DOHH2 (cell line): ENCODE measurements at regions not wholly inside any gene's neighbourhood (a gene's known extent, or its start where the extent isn't known, plus 50 kb on each side); places are given as distances from the start of the nearest gene placed in this dataset.

ENCODE experiments used
- EZH2phosphoT487 ChIP-seq: fragments of 200-600 bp; sonication (generic); IDR thresholded peaks from 2 replicates; pipeline ENCODE4 v1.6.1; 2017; ENCODE audit warnings: borderline replicate concordance, mild to moderate bottlenecking, antibody characterized with exemption, low read length, moderate library complexity, mixed read lengths
- TF ChIP-seq, protein P1 (sequence below): fragments of 200-600 bp; sonication (generic); IDR thresholded peaks from one replicate; pipeline ENCODE4 v1.5.1; 2014; ENCODE audit warnings: antibody characterized with exemption, mild to moderate bottlenecking, low read depth, low read length; ENCODE audit not compliant: poor library complexity, severe bottlenecking

DNA sequence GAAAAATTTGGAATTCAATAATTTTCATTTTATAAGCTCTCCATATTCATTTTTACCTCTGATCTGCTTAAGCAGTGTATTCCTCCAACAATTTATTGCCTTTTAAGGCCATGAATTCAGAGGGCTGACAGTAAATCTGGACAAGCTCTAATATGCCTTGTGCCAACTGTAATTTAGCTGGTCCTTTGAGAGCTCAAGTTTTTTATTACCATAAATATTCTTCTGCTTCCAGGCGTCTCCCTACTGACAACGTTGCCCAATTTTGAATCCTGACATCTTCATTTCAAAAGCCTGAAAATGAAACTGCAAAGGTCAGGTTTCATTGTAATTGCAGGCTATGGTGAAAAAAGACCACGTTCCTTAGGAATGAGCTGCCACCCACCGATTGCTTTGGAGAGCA, 95.8 kb upstream of the GEMIN8 start:
- TF ChIP-seq, protein P1, sequence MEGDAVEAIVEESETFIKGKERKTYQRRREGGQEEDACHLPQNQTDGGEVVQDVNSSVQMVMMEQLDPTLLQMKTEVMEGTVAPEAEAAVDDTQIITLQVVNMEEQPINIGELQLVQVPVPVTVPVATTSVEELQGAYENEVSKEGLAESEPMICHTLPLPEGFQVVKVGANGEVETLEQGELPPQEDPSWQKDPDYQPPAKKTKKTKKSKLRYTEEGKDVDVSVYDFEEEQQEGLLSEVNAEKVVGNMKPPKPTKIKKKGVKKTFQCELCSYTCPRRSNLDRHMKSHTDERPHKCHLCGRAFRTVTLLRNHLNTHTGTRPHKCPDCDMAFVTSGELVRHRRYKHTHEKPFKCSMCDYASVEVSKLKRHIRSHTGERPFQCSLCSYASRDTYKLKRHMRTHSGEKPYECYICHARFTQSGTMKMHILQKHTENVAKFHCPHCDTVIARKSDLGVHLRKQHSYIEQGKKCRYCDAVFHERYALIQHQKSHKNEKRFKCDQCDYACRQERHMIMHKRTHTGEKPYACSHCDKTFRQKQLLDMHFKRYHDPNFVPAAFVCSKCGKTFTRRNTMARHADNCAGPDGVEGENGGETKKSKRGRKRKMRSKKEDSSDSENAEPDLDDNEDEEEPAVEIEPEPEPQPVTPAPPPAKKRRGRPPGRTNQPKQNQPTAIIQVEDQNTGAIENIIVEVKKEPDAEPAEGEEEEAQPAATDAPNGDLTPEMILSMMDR: no peak
- TF ChIP-seq EZH2phosphoT487: no peak
